SK-N-SH treated with all-trans-retinoic acid at 6 μM for 48 hours (cell line): ENCODE measurements at regions not wholly inside any gene's neighbourhood (a gene's known extent, or its start where the extent isn't known, plus 50 kb on each side); places are given as distances from the start of the nearest gene placed in this dataset.
"Not testable (repeated sequence)": the region's sequence is repeated elsewhere in the genome, so short reads cannot be mapped to it uniquely, and the experiment has no call there.

Source experiments
- ATAC-seq: fragments of 200-7000 bp; cut with Tn5 transposase; 3 replicates; pipeline ENCODE4 v1.9.1; 2020; ENCODE audit warnings: mild to moderate bottlenecking, moderate library complexity
- ARNTL ChIP-seq: fragments of 450-650 bp; formaldehyde crosslinking; IDR thresholded peaks from 2 replicates; pipeline ENCODE4 v1.5.0; 2020; ENCODE audit warnings: low read depth, mild to moderate bottlenecking, moderate library complexity, borderline replicate concordance
- CSDC2 ChIP-seq: fragments of 250-450 bp; sonication (Bioruptor Pico); IDR thresholded peaks from 2 replicates; pipeline ENCODE4 v1.5.0; 2020; ENCODE audit warnings: mild to moderate bottlenecking, moderate library complexity
- ESRRG ChIP-seq: fragments of 250-450 bp; sonication (Bioruptor Pico); IDR thresholded peaks from 2 replicates; pipeline ENCODE4 v1.6.1; 2021; ENCODE audit warnings: mild to moderate bottlenecking
- ISL1 ChIP-seq: fragments of 250-450 bp; sonication (Bioruptor Pico); IDR thresholded peaks from 2 replicates; pipeline ENCODE4 v2.1.2; 2022; ENCODE audit warnings: mild to moderate bottlenecking, moderate library complexity
- PPARA ChIP-seq: fragments of 250-450 bp; sonication (Bioruptor Pico); IDR thresholded peaks from 2 replicates; pipeline ENCODE4 v1.5.0; 2020; ENCODE audit warnings: mild to moderate bottlenecking, borderline replicate concordance
- RARB ChIP-seq: fragments of 250-450 bp; sonication (Bioruptor Pico); IDR thresholded peaks from 2 replicates; pipeline ENCODE4 v1.8.0; 2021; ENCODE audit warnings: mild to moderate bottlenecking, moderate library complexity
- SNAI2 ChIP-seq: fragments of 250-450 bp; sonication (Bioruptor Pico); IDR thresholded peaks from 2 replicates; pipeline ENCODE4 v1.5.0; 2020; ENCODE audit warnings: mild to moderate bottlenecking, moderate library complexity
- TOX ChIP-seq: fragments of 250-450 bp; sonication (Bioruptor Pico); IDR thresholded peaks from 2 replicates; pipeline ENCODE4 v1.8.0; 2021; ENCODE audit warnings: mild to moderate bottlenecking, moderate library complexity, borderline replicate concordance
- ZC3H10 ChIP-seq: fragments of 250-450 bp; sonication (Bioruptor Pico); IDR thresholded peaks from 2 replicates; pipeline ENCODE4 v1.5.1; 2021; ENCODE audit warnings: mild to moderate bottlenecking, moderate library complexity
- ZFP3 ChIP-seq: fragments of 250-450 bp; sonication (Bioruptor Pico); IDR thresholded peaks from 2 replicates; pipeline ENCODE4 v1.5.0; 2020; ENCODE audit warnings: mild to moderate bottlenecking, moderate library complexity
- ZNF565 ChIP-seq: fragments of 450-650 bp; formaldehyde crosslinking; conservative IDR thresholded peaks from 2 replicates; pipeline ENCODE4 v1.5.0; 2020; ENCODE audit warnings: low read depth, mild to moderate bottlenecking, moderate library complexity
- ZNF70 ChIP-seq: fragments of 450-650 bp; formaldehyde crosslinking; IDR thresholded peaks from 2 replicates; pipeline ENCODE4 v1.5.0; 2020; ENCODE audit warnings: mild to moderate bottlenecking, moderate library complexity
- ZNF8 ChIP-seq: fragments of 450-650 bp; formaldehyde crosslinking; IDR thresholded peaks from 2 replicates; pipeline ENCODE4 v1.5.0; 2020; ENCODE audit warnings: mild to moderate bottlenecking, moderate library complexity
- TF ChIP-seq, protein P1 (sequence below): fragments of 250-450 bp; sonication (Bioruptor Pico); IDR thresholded peaks from 2 replicates; pipeline ENCODE4 v1.8.0; 2020; ENCODE audit warnings: mild to moderate bottlenecking, moderate library complexity, borderline replicate concordance
- TF ChIP-seq, protein P2 (sequence below): fragments of 250-450 bp; sonication (Bioruptor Pico); IDR thresholded peaks from 2 replicates; pipeline ENCODE4 v1.5.1; 2020; ENCODE audit warnings: low read depth, mild to moderate bottlenecking, moderate library complexity
- TF ChIP-seq, protein P3 (sequence below): fragments of 250-450 bp; sonication (Bioruptor Pico); IDR thresholded peaks from 2 replicates; pipeline ENCODE4 v1.5.1; 2021; ENCODE audit warnings: mild to moderate bottlenecking, moderate library complexity
- TF ChIP-seq, protein P4 (sequence below): fragments of 250-450 bp; sonication (Bioruptor Pico); IDR thresholded peaks from 2 replicates; pipeline ENCODE4 v1.8.0; 2021; ENCODE audit warnings: low read depth, mild to moderate bottlenecking, moderate library complexity, borderline replicate concordance

DNA sequence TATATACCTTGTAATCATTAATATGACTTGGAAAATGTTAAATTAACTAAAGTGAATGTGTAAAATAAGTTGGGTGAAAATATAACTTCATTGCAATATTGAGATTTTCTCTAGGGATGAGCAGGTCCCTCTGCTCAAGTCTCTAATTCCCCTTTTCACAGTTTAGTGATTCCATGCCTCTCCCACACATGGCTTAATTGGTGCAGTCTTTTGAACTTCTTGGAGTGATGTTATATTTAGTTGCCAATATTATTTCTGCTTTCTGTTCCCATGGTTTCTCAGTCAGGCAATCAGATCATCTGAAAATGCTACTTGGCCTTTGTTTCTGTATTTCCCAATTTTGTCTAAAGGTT lies 233.7 kb upstream of the SPOPL start (continued):
- TF ChIP-seq, protein P1, sequence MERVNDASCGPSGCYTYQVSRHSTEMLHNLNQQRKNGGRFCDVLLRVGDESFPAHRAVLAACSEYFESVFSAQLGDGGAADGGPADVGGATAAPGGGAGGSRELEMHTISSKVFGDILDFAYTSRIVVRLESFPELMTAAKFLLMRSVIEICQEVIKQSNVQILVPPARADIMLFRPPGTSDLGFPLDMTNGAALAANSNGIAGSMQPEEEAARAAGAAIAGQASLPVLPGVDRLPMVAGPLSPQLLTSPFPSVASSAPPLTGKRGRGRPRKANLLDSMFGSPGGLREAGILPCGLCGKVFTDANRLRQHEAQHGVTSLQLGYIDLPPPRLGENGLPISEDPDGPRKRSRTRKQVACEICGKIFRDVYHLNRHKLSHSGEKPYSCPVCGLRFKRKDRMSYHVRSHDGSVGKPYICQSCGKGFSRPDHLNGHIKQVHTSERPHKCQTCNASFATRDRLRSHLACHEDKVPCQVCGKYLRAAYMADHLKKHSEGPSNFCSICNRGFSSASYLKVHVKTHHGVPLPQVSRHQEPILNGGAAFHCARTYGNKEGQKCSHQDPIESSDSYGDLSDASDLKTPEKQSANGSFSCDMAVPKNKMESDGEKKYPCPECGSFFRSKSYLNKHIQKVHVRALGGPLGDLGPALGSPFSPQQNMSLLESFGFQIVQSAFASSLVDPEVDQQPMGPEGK (CRISPR knock-in tag) = no peak
- no peak for TF ChIP-seq TOX (CRISPR knock-in tag)
- no peak for TF ChIP-seq ZNF8 (CRISPR knock-in tag)
- TF ChIP-seq CSDC2 (CRISPR knock-in tag) = no peak
- TF ChIP-seq SNAI2 (CRISPR knock-in tag) = no peak

DNA sequence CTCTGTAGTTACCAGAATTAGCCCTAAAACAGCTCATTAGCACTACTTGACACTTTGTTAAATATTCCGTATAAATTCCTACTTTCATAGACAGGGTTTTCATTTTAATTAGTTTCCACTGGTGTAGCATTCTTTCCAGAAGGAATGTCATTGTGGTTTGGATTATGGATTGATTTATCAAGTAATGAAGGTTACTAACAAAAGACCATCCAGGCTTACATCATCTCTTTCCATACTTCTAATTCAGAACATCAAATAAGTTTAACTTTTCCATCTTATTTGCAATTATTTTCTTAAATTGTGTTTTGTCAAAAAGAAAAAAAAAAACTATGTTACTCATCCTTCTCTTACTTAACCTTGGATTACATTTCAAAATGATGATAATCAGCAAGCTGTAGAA lies 231.8 kb upstream of the SPOPL start:
- no peak for ATAC-seq
- no peak for TF ChIP-seq ESRRG
- peak; percentile 63; the same call in 1 of the 2 replicates for TF ChIP-seq ZC3H10 (CRISPR knock-in tag)
- TF ChIP-seq ISL1 (CRISPR knock-in tag) = peak; percentile 45; the same call in 1 of the 2 replicates

DNA sequence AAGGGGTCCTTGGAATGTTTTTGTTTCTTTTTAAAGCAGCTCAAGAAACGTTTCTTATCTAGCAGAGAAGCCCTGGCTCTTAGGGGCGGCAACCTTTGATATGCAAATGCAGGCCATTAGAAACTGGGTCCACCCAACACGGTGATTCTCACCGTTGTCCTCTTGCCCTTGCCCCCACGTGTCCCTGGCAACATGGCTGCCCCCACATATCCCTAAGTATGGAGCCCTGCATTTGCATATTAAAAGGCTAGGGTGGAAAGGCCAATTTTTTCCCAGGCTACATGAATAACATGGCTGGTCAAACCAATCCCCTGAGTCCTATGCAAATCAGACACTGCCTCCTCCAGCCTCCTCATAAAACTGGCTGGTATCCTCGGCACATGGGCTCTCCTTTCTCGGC lies 230.1 kb upstream of the SPOPL start:
- no peak for TF ChIP-seq ZNF70 (CRISPR knock-in tag)
- TF ChIP-seq, protein P2, sequence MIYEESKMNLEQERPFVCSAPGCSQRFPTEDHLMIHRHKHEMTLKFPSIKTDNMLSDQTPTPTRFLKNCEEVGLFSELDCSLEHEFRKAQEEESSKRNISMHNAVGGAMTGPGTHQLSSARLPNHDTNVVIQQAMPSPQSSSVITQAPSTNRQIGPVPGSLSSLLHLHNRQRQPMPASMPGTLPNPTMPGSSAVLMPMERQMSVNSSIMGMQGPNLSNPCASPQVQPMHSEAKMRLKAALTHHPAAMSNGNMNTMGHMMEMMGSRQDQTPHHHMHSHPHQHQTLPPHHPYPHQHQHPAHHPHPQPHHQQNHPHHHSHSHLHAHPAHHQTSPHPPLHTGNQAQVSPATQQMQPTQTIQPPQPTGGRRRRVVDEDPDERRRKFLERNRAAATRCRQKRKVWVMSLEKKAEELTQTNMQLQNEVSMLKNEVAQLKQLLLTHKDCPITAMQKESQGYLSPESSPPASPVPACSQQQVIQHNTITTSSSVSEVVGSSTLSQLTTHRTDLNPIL (CRISPR knock-in tag) = no peak
- TF ChIP-seq ARNTL (CRISPR knock-in tag) = no peak
- TF ChIP-seq, all 23 proteins: peak for 0
- ATAC-seq = no peak

DNA sequence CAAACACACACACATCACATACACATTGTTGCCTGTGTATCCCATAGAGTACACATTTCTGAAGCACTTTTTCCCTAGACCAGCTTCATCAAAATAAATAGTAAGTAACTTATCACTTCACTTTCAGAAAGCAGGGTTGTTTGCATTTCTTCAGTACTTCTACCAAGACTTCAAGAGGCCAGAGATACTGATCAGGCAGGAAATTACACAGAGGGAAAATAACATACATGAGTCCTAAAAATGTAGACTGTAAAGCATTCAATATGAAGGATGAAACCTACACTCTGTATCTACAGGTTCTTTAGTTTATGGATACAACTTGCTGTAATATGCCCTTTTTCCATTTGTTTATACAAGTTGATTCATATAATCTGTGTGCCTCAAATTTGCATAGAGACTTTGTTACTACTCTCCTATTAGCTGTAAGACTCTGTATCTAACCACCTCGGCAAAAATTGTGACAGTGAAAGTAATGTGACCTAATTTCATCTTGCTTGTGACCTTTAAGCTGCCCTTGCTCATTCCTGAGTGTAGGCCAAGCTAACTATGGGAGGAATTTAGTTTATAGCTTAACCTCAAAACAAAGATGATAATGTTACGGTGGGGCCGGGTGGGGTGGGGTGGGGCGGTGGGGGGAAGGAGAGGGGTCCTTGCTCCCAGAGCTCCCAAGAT lies 228.9 kb upstream of the SPOPL start:
- no peak for ATAC-seq
- TF ChIP-seq ZFP3 (CRISPR knock-in tag) (no peak), RARB (no peak), PPARA (CRISPR knock-in tag) (no peak), ZNF565 (CRISPR knock-in tag) (no peak)
- TF ChIP-seq, protein P1 (CRISPR knock-in tag) = no peak
- TF ChIP-seq, protein P3, sequence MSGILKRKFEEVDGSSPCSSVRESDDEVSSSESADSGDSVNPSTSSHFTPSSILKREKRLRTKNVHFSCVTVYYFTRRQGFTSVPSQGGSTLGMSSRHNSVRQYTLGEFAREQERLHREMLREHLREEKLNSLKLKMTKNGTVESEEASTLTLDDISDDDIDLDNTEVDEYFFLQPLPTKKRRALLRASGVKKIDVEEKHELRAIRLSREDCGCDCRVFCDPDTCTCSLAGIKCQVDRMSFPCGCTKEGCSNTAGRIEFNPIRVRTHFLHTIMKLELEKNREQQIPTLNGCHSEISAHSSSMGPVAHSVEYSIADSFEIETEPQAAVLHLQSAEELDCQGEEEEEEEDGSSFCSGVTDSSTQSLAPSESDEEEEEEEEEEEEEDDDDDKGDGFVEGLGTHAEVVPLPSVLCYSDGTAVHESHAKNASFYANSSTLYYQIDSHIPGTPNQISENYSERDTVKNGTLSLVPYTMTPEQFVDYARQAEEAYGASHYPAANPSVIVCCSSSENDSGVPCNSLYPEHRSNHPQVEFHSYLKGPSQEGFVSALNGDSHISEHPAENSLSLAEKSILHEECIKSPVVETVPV = no peak
- TF ChIP-seq, protein P4, sequence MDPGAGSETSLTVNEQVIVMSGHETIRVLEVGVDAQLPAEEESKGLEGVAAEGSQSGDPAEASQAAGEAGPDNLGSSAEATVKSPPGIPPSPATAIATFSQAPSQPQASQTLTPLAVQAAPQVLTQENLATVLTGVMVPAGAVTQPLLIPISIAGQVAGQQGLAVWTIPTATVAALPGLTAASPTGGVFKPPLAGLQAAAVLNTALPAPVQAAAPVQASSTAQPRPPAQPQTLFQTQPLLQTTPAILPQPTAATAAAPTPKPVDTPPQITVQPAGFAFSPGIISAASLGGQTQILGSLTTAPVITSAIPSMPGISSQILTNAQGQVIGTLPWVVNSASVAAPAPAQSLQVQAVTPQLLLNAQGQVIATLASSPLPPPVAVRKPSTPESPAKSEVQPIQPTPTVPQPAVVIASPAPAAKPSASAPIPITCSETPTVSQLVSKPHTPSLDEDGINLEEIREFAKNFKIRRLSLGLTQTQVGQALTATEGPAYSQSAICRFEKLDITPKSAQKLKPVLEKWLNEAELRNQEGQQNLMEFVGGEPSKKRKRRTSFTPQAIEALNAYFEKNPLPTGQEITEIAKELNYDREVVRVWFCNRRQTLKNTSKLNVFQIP (CRISPR knock-in tag) = no peak

DNA sequence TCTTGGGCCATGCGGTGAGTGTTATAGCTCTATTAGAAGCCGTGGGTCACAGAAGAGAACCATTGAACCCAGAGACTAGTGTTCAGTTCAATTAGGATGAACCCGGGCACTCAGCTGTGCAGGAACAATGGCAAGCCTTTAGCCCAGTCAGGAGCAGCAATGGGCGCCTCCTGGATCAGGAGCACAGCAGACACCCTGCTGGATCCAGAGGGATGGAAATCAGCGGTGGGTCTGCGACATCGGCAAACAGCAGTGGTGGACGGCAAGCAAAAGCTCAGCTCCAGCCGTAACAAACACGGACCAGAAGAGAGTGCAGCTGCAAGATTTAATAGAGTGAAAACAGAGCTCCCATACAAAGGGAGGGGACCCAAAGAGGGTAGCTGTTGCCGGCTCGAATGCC lies 228.3 kb upstream of the SPOPL start:
- not testable (repeated sequence) for ATAC-seq
